ENCODE measurements at regions not wholly inside any gene's neighbourhood (a gene's known extent, or its start where the extent isn't known, plus 50 kb on each side); places are given as distances from the start of the nearest gene placed in this dataset.

- TF ChIP-seq, protein P1, sequence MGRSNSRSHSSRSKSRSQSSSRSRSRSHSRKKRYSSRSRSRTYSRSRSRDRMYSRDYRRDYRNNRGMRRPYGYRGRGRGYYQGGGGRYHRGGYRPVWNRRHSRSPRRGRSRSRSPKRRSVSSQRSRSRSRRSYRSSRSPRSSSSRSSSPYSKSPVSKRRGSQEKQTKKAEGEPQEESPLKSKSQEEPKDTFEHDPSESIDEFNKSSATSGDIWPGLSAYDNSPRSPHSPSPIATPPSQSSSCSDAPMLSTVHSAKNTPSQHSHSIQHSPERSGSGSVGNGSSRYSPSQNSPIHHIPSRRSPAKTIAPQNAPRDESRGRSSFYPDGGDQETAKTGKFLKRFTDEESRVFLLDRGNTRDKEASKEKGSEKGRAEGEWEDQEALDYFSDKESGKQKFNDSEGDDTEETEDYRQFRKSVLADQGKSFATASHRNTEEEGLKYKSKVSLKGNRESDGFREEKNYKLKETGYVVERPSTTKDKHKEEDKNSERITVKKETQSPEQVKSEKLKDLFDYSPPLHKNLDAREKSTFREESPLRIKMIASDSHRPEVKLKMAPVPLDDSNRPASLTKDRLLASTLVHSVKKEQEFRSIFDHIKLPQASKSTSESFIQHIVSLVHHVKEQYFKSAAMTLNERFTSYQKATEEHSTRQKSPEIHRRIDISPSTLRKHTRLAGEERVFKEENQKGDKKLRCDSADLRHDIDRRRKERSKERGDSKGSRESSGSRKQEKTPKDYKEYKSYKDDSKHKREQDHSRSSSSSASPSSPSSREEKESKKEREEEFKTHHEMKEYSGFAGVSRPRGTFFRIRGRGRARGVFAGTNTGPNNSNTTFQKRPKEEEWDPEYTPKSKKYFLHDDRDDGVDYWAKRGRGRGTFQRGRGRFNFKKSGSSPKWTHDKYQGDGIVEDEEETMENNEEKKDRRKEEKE (IDR thresholded peaks at IDR 0.05) = no peak
- TF ChIP-seq E4F1 (IDR thresholded peaks at IDR 0.05; ENCODE audit: borderline replicate concordance, partially characterized antibody) (no peak), TCF12 (IDR thresholded peaks at IDR 0.05; ENCODE audit: low read depth, low read length) (0 out of 2 replicates have a peak, but pooled peaks have one; percentile 41), PML (IDR thresholded peaks at IDR 0.05; ENCODE audit: low read length) (no peak), CHD4 (IDR thresholded peaks at IDR 0.05) (no peak), GABPA (IDR thresholded peaks at IDR 0.05; ENCODE audit: low read depth) (no peak), MTA3 (IDR thresholded peaks at IDR 0.05; ENCODE audit: borderline replicate concordance, low read length) (peak; percentile 41; the same call in 1 of the 2 replicates), ETV6 (conservative IDR thresholded peaks at IDR 0.05 in 1 of 2, IDR thresholded peaks at IDR 0.05 in 1 of 2; ENCODE audit: borderline replicate concordance in 1 of 2, low read depth in 1 of 2) (0 out of 4 replicates have a peak, but pooled peaks of 1 of the 2 experiments have one; percentile 16), ELK1 (IDR thresholded peaks at IDR 0.05; ENCODE audit: low read depth, low read length) (no peak), NKRF (conservative IDR thresholded peaks at IDR 0.05) (no peak), ZNF592 (IDR thresholded peaks at IDR 0.05) (peak; percentile 64; the same call in 1 of the 2 replicates), MTA2 (IDR thresholded peaks at IDR 0.05; ENCODE audit: low read depth) (peak; percentile 98), MEF2A (IDR thresholded peaks at IDR 0.05; ENCODE audit: insufficient read depth, low read depth, low read length) (peak; percentile 63; the same call in 1 of the 2 replicates), NR2F1 (conservative IDR thresholded peaks at IDR 0.05) (peak; percentile 96)
- TF ChIP-seq, protein P2, sequence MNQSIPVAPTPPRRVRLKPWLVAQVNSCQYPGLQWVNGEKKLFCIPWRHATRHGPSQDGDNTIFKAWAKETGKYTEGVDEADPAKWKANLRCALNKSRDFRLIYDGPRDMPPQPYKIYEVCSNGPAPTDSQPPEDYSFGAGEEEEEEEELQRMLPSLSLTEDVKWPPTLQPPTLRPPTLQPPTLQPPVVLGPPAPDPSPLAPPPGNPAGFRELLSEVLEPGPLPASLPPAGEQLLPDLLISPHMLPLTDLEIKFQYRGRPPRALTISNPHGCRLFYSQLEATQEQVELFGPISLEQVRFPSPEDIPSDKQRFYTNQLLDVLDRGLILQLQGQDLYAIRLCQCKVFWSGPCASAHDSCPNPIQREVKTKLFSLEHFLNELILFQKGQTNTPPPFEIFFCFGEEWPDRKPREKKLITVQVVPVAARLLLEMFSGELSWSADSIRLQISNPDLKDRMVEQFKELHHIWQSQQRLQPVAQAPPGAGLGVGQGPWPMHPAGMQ (IDR thresholded peaks at IDR 0.05; ENCODE audit: borderline replicate concordance) = no peak
Measured at GRCh38 chr6:128754658-128755256, 128.2 kb upstream of the LAMA2 start (continued).

Data from GM12878 (cell line).